HL-60/S4 treated with phorbol 12-myristate 13-acetate at 8.2 ng/mL for 4 days and 3 days (cell line): ENCODE measurements at regions not wholly inside any gene's neighbourhood (a gene's known extent, or its start where the extent isn't known, plus 50 kb on each side); places are given as distances from the start of the nearest gene placed in this dataset.

Source experiments
- in situ Hi-C: fragments of 300-500 bp; cut with MboI; formaldehyde crosslinking; loops from 2 replicates; pipeline ENCODE4 v1.15.0; 2022; ENCODE audit warnings: low sequenced_read_pairs

- in situ Hi-C loops, result no loop called here
These were observed 145.2 kb downstream of the KLF13 start for GRCh38 chr15:31471731-31472430.

- in situ Hi-C loops, result no loop called here
These were observed 146.2 kb downstream of the KLF13 start for GRCh38 chr15:31472636-31473384.

DNA sequence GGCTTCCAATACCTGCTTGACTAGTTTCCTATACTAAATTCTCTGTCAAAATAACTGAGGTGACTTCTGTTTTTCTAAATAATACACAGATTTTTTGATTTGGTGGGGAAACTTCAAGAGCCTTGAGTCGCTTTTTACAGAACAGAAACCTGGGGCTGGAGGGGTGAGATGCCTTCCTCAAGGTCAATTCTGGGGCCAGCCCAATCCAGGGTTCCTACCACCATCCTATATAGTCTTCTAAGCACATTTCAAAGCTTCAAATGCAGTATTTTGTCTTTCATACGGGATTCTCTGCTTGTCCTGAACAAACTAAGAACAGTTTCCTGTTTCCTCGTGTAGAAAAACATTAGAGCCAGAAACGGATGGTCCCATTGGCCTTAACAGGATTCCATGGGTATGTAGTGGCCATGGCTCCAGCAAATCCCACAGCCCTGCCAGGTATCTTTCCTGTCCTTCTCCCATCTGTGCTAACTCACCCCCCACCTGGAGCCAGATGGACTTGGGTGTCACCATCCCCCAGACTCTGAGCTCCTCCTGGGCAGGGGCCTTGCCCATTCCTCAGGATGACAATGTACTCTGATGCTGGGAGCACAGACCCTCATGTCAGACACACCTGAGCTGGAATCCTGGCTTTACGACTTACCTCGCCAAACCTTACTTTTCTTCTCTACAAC is 146.9 kb downstream of the KLF13 start:
- in situ Hi-C loops, result no loop called here

DNA sequence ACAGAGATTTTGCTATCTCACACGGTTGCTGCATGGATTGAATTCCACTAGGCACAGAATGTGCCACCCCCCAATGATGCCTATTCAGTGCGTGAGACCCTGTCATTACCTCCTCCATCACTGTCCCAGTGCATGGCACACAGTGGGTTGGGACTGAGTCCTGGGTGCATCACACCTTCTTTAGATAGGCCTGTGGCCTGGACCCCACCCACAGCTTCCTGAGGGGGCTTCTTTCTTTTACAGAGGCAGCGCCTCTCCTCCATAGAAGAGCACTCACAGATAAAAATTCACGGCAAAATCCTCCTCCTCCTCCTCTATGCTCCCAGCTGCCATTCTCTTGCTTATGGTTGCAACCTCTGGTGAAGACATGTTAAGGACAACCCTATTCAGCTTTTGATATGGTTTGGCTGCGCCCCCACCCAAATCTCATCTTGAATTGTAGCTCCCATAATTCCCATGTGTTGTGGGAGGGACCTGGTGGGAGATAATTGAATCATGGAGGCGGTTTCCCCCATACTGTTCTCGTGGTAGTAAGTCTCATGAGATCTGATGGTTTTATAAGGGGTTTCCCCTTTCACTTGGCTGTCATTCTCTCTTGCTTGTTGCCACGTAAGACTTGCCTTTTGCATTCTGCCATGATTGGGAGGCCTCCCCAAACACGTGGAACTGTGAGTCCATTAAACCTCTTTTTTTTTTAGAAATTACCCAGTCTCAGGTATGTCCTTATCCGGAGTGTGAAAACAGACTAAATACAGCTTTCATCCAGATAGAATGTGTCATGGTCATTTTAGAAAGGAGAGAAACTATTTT is 147.6 kb downstream of the KLF13 start:
- in situ Hi-C loops, result no loop called here

DNA sequence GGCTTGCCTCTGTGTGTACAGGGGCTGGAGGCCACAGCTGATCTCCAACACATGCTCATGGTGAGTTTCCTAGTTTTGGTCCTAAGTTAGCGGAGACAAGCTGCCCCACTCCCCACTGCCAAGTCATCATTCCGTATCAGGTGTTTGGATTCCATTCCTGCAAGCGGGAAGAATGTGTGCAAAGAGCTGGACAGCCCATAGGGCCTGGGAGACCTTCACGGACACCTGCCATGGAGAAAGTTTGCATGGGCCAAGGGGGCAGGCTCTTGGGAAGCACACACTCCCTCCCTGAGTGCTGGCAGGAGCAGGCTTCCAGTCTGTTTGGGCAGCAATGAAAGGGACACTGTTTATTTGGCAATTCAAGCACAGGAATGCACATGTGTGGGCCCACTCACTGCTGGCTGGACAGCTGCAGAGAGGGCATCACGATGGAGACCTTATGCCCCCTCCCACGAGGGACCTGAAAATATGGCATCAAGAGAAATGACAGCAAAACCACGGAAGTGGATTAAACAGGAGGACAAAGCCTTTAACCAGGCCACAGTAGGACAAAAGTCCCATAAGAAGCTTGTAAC is 149.7 kb downstream of the KLF13 start:
- in situ Hi-C loops, result loop anchor here (25.0 kb wide), 1 partner anchor 814 kb away; no protein-coding TSS in a partner anchor

DNA sequence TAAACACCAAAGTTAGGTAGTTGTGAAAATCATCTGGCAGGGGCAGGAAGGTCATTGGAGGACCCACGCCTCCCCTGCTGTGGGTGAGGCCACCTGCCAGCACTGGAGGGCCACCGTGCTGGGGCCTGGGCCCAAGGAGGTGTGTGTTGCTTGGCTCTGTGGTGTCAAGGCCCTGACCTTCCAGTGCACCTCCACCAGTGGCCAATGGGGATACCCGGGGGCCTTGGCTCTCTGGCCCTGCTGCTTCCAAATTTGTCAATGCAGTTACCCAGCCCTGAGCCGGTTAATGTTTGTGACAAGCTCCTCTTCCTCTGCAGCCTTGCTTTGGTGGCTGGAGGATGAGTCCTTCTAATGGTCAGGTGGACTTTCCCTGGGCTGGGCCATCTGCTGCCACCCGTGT is 150.2 kb downstream of the KLF13 start:
- in situ Hi-C loops, result loop anchor here (25.0 kb wide), 1 partner anchor 815 kb away; no protein-coding TSS in a partner anchor

DNA sequence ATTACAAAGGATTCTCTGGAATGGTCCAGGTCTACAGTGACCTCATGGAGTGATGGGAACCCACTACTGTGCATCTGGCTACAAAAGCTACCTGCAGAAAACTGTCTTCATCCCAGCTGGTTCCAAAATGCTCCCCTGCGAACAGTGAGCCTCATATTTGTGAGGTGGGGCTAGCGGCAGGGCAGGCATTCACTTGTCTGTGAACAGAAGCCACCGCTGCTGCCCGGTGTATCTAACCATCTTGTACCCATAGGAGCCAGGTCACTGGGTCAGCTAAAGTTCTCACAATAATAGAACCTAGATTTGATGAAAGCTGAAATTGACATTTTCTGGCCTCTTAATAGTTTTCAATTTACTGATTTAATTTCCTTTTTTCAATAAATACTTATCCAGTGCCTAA is 150.7 kb downstream of the KLF13 start:
- in situ Hi-C loops, result loop anchor here (25.0 kb wide), 1 partner anchor 815 kb away; no protein-coding TSS in a partner anchor

DNA sequence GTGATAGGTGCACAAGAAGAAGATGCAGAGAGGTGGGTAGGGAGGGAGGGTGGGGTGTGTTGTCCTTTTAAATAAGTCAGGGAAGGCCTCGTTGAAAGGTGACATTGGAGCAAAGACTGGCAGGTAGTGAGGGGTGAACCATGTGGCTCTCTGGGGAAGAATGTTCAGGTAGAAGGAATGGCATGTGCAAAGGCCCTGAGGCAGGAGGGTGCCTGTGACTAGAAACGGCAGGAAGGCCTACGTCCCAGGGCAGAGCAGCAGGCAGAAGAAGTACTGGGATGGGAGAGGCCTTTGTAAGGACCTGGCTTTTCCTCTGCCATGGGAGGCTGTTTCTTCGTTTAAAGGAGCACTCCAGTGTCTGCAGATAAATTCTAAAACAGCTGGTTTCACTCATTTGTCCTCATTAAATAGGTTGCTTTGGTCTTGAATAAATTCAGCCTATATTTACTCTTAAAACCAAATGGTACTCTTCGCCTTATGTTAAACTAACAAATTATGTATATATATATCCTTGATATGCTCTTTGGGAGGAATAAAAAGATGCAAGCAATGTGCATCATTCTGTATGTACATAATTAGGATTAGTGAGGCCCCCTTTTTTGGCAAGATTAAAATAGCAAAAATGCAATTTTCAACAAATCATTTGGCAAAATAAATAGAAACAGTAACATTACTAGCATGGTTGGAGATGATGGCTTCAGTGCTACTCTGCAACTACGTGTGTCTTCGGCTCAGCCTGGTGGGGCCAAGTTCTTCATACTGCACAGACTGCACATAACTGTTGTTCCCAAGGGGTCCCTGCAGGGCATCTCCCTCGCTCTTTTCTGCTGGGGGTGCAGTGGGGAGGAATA is 151.4 kb downstream of the KLF13 start:
- in situ Hi-C loops, result loop anchor here (25.0 kb wide), 1 partner anchor 816 kb away; no protein-coding TSS in a partner anchor

DNA sequence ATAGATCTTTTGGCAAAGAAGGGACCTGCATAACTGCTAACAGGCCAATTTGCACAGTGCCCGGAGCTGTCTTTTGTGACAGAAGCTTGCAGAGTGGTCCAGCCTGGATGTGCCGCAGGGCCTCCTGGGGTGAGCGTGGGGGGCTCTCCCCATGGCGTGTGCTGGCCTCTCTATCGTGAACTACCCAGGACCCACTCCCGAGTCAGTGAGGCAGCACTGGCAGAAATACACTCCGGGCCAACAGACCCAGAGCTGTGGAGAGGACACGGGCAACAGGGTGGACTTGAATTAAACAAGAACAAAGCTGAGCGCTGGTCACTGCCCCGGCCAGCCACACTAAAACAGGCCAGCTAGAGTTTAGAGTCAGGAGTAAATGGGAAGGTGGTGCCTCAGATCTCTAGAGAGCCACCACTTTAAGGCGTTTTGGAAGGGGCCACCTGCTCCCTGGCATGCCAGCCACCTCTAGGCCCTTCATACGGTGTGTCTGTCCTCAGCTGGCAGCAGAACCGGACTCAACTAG is 152.1 kb downstream of the KLF13 start:
- in situ Hi-C loops, result loop anchor here (25.0 kb wide), 1 partner anchor 816 kb away; no protein-coding TSS in a partner anchor

- in situ Hi-C loops, result loop anchor here (10.0 to 25.0 kb wide), 2 partner anchors 276 to 818 kb away; no protein-coding TSS in a partner anchor
These were observed 153.9 kb downstream of the KLF13 start for GRCh38 chr15:31480356-31481025.

DNA sequence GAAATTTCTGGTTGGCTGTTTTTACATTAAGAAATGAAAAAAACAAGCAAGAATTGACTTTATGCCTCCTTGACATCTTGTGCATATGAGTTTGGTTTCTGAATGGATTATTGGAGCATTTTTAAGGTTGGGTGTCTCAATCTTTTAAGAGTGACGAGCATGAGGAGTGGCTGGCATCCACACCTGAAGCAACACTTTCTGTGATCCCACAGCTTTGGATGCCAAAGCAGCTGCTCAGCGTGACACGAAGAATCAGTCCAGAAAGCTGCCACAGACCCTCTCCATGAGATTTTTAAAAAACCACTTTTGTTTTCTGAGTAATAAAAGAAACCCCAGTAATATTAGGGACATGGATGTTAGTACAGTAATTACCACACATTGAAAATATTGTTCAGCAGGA is 154.5 kb downstream of the KLF13 start:
- in situ Hi-C loops, result loop anchor here (10.0 to 25.0 kb wide), 2 partner anchors 276 to 819 kb away; no protein-coding TSS in a partner anchor

GRCh38 chr15:31482122-31482922 is 155.7 kb downstream of the KLF13 start:
- in situ Hi-C loops, result loop anchor here (10.0 to 25.0 kb wide), 2 partner anchors 278 to 820 kb away; no protein-coding TSS in a partner anchor

GRCh38 chr15:31483053-31483985 is 156.7 kb downstream of the KLF13 start:
- in situ Hi-C loops, result loop anchor here (10.0 to 25.0 kb wide), 2 partner anchors 279 to 821 kb away; no protein-coding TSS in a partner anchor

DNA sequence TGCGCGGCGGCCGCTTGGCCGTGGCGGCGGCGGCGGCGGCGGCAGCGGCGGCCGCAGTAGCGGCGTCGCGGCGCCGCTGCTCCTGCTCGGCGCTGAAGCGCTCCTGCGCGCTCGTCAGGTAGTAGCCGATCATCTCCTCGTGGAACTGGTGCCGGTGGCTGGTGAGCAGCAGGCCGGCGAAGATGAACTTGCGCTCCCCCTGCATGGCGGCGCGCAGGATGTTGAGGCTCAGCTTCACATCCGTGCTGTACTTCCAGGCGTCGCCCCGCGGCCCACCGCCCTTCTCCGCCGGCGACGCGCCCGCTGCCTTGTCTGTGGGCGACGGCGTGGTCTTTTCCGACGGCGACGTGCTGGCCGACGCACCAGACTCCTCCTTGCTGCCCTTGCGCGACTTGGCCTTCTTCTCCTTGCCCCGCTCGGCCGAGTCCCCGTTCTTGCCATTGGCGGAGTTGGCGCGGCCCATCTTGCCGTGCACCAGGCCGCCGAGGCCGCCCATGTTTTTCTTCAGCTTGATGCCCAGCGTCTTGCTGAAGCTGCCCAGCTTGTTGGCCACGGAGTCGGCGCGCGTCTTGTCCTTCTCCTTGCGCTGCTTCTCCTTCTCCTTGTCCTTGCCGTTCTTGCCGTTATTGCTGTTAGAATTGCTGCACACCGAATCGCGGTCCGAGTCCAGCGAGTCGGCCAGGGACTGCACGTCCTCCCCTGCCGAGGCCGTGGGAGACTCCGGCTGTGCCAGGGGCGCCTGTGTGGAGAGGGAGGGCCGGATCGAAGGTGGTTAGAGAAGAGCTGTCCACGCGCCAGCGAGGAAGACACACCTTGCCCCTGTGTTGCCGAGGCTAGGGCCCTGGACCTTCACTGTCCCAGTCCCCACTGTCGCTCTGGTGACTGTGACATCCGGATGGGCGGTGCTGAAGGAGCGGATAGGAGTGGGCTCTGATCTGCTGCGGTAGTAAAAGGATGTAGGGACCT is 157.6 kb downstream of the KLF13 start:
- in situ Hi-C loops, result loop anchor here (10.0 to 25.0 kb wide), 2 partner anchors 279 to 822 kb away; no protein-coding TSS in a partner anchor

DNA sequence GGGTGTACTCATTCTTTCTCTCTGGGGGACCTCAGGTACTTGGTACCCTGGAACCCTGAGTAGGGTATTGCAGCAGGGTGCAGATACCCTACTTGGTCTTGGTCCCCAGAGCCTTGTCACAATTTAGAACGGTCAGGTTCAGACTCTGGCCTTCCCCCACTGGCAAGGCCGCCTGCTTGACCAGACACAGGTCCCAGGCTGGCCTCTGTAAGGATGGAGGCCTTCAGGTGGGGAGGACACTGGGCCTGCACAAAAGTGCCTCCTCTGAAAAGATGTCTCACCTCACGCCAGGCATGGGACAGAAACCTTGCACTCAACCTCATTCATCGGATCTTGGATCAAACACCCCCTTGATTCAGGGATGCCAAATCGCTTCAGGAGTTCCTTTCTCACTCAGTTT is 158.4 kb downstream of the KLF13 start:
- in situ Hi-C loops, result loop anchor here (10.0 to 25.0 kb wide), 2 partner anchors 280 to 823 kb away; no protein-coding TSS in a partner anchor
